ENCODE measurements at regions not wholly inside any gene's neighbourhood (a gene's known extent, or its start where the extent isn't known, plus 50 kb on each side); places are given as distances from the start of the nearest gene placed in this dataset.
A peak's percentile ranks its signal among the peaks of the same experiment; 100 is the strongest.

DNA sequence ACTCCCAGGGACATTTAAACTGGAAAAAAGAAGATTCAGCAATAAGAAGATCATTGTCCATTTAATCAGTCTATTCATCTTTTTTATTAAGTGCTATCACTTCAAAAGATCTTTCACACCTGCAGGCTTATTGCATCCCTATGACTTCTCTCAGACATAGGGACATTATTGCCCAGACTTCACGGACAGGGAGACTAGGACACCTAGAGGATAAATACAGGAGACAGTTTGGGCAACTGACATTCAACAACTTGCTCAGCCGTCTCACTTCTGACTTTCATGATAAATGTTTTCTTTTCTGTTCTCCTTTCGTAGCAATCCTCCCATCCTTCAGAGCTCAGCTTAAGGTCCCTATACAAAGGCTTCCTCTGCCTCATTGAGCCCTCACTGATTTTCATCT, 84.3 kb downstream of the TMEM30B start:
- DNase-seq = no peak
- ATAC-seq (ENCODE audit: poor library complexity) = no peak
- intact Hi-C loops (cut with DNase I) = no loop called here

DNA sequence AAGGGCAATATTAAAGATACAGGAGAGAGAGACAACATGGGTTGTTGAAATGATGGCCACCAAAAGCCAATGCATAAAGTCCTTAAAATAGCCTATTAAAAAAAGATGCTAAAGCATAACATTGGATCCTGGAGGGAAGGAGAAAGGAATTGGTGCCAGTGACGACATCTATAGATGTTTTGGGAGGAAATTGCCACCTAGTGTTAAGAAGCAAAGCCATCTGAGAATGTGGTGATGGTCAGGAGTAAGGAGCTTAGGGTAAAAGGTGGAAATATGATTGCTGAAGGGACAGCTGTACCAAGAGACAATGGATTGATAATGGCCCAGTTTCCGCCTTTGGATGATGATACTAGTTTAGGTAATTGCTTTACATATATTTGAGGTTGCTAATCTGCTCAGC, 85.1 kb downstream of the TMEM30B start:
- intact Hi-C loops (cut with DNase I) = no loop called here
- DNase-seq (no peak), ATAC-seq (ENCODE audit: poor library complexity) (no peak)

DNA sequence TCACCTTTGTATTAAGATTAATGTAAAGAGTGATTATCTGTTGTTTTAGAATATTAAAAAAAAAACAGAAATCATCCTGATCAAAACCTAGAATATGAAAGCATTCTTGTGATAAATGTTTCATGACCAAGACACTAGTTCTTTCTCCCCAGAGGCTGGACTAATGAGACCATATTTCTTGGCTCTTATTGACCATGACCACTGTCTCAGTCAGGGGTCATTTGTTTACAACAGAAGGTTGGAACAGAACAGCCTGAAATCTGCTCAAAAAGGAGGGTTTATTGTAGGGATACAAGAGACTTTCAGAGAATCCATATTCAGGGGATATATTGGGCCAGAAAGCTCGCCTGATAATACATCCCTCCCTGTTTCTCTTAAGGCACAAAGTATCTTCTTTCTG, 87.7 kb downstream of the TMEM30B start:
- intact Hi-C loops (cut with DNase I) = no loop called here

DNA sequence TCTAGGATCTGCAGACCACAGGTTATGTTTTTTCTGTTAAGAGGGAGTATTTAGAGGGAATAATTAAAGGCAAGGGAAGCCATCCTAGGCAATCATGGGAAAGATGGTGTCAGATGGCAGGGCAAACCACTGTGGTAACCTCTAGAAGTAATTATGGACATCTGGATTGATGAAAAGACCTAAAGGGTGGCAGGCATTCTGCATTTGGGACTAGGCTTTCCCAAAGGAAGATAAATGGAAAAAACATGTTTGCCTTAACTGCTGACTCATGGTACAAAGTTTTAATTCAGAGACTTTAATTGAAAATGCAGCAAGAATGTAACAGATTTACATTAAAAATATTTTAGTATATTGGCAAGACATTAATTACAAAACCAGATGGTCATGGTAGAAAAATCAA, 88.1 kb downstream of the TMEM30B start:
- intact Hi-C loops (cut with DNase I) = no loop called here
- DNase-seq (no peak), ATAC-seq (ENCODE audit: poor library complexity) (no peak)

More for the DNA sequence above, 87.7 kb downstream of the TMEM30B start:
- no peak for ATAC-seq (ENCODE audit: poor library complexity)
- no peak for DNase-seq

DNA sequence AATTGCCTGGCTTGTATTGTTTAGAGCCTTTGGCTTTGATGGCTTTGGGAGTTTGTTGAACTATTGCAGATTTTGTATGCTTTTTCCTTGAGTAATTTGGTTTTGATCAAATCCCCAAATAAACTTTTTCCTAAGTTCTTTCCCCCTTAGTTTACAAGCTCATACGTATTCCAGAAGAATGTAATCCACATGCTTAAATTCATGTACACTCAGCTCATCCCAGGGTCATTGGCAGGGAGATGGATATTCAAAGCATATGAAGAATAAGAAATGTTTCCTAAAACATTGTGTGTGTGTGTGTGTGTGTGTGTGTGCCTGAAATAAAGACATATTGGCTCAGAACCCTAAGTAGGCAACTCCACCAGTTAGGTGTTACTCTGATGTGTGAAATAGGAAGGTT, 89.4 kb downstream of the TMEM30B start:
- DNase-seq (no peak), ATAC-seq (ENCODE audit: poor library complexity) (no peak)
- intact Hi-C loops (cut with DNase I) = no loop called here

DNA sequence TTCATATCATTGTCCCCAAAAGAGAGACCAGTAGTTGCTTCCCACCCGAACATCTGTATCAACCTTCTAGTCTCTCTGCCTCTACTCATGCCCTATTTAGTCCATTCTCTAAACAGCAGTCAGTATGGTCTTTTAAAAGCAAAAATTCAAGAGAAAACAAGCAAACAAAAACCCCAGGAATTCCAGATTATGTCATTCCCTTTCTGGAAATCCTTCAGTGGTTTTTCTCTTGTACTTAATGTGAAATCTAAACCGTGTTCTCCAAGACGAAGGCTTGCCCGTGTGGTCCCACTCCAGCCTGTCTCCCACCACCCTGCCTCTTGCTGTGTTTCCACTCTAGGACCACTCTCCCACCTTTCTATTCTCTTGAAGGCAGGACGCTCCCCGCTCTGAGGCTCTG, 90.8 kb downstream of the TMEM30B start:
- DNase-seq (no peak), ATAC-seq (ENCODE audit: poor library complexity) (no peak)
- intact Hi-C loops (cut with DNase I) = no loop called here

DNA sequence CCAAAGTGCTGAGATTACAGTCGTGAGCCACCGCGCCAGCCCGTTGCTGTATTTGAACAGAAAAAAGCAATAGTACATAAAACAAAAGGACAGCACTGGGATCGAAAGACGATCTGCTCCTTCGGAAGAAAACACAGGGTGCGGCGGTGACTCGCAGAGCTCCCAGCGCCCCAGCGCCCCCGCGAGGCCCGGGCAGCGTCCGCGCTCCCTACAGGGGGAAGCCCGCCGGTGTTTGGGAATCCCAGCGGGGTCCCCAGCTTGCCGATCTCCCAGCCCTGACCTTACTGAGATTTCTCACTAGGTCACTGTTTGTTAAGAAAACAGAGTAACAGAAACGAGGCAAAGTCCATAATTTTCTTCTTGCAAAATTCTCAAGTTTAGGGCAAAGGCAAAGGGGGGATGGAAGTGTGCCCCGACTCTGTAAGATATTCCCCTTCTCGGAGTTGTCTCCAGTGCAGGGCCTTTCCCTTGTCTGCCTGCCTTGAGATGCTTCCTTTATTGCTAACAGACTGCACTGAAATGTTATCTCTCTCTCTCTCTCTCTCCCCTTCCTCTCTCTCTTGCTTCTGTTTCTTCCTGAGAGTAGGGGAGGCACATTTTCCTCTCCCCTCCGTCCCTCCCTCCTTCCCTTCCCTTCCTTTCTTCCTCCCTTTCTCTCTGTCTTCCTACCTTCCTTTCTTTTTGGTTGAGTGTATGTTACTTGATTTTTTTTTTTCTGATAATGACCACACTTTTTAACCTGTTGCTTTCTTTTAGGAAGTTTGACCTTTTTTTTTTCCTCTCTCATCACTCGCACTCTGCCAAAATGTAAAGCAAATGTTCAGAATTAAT, 91.9 kb downstream of the TMEM30B start:
- DNase-seq (peak; percentile 68), ATAC-seq (ENCODE audit: poor library complexity) (peak; percentile 88)
- intact Hi-C loops (cut with DNase I) = no loop called here

DNA sequence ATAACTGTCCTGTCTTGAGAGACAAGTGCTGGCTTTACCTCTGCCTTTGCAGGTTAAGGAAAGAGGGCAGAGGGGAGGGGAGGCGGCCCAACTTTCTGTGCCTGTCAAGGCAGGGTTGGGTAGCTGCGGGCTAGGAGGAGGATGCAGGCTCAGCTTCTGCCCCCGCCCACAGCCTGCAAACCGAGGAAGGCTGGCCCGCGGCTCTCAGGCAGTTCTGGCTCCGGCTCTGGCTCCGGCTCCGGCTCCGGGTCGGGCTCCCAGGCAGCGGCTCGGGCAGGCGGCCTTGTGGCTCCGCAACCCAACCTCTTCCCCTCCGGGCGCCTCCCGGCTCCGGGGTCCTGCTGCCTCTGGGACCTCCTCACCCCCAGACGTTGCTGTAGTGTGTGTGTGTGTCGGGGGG, 92.9 kb downstream of the TMEM30B start:
- DNase-seq (peak; percentile 68), ATAC-seq (ENCODE audit: poor library complexity) (peak; percentile 84)
- intact Hi-C loops (cut with DNase I) = no loop called here

DNA sequence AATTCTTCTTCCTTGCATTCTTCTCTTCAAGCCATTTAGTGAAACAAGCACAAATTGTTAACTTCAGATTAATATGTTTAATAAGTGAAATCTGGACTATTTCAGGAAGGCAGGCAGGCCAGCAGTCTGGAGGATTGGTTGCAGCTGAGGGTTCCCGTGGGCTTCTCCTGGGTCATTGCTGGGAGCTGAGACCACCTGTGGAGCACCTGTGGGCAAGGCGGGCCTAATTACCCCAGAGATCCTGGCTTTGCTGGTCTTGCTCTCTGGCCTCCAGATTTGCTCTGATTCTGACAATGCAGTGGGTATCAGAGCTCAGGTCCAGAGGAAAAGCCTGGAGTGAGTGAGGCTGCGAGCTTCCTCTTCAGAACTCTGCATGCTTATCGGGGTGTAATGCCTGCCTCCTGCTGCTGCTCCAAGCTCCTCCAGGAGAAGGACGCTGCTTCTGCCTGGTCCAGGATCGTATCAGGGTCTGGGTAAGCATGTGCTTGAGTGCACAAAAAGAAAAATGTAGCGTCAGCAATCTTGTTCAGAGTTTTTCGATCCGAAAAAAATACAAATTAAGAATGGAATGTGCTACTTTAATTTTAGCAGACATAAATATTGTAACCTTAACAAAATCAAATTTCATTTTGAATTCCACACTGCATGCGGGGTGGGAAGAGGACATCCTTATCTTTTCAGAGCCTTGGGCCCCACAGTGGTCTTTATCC, 93.8 kb downstream of the TMEM30B start:
- no peak for DNase-seq
- ATAC-seq (ENCODE audit: poor library complexity) = peak; percentile 45
- intact Hi-C loops (cut with DNase I) = no loop called here

DNA sequence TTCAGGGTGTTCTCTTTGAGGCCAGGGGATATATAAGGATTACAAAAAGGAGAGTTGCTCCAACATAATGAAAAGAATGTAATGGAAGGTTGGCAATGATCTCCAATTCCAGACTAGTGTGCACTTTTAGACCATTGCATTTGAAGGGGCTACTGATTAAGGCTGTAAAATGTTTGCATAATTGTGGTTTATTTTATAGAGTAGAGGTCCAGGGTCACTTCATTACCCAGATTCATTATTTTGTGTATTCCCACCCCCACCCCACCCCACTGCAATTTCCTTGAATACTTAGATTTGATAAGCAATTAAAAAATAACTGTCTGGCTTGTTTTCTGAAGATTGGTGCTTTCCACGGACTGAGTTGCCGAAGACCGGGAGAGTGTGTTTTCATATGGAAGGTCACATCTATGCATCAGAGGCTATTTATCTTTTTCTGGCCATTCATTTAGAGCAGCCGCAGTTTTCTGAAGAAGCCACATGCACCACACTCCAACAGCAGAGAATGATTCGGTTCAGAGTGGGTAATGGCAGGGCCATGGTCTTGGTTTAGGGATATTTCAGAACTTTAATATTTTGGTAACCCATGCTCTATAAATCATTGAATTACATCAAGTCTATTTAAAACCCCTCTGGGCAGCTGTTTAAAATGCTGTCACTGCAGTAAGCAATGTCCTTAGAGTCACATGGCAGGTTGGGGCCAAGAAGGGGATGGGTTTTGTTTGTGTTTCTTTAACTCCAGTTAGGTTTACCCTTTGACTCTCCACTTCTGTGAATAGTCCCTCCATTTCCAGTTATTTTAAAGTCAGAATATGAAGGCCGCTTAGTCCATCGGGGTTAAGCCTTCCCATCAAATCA, 94.6 kb downstream of the TMEM30B start:
- intact Hi-C loops (cut with DNase I) = no loop called here
- ATAC-seq (ENCODE audit: poor library complexity) (no peak), DNase-seq (no peak)

DNA sequence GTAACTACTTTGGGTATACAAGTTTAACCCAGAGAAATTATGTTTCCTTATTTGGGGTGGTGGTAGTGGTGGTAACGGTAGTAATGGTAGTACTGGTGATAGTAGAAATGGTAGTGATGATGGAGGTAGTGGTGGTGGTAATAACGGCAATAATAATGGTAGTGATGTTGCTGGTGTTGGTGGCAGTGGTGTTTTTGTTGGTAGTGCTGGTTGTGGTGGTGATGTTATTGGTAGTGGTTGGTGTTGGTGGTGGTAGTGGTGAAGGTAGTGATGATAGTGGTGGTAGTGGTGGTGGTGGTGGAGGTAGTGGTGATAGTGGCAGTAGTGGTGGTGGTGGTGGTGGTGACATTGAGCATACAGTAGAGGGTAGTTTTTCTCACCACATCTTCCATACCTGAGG, 95.6 kb downstream of the TMEM30B start:
- intact Hi-C loops (cut with DNase I) = no loop called here
- ATAC-seq (ENCODE audit: poor library complexity) (no peak), DNase-seq (no peak)

DNA sequence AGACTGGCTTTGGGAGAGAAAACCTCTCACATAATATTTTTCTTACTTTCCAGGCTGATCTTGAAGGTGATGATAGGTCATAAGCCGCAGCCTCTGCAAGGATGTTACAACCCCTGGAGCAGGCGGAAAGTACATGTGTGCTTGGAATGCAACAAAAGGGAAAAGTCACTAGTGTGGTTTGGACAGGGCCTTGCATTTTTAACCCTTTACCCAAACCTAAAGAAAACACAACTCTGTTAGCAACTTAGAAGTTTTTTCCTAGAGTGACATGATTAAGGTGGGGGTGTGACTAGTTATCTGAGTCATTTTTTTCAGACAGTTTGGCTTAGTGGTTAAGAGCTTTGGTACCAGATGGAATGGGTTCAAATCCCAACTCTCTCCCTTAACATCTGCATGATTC, 97.0 kb downstream of the TMEM30B start:
- ATAC-seq (ENCODE audit: poor library complexity) (no peak), DNase-seq (no peak)
- intact Hi-C loops (cut with DNase I) = no loop called here

DNA sequence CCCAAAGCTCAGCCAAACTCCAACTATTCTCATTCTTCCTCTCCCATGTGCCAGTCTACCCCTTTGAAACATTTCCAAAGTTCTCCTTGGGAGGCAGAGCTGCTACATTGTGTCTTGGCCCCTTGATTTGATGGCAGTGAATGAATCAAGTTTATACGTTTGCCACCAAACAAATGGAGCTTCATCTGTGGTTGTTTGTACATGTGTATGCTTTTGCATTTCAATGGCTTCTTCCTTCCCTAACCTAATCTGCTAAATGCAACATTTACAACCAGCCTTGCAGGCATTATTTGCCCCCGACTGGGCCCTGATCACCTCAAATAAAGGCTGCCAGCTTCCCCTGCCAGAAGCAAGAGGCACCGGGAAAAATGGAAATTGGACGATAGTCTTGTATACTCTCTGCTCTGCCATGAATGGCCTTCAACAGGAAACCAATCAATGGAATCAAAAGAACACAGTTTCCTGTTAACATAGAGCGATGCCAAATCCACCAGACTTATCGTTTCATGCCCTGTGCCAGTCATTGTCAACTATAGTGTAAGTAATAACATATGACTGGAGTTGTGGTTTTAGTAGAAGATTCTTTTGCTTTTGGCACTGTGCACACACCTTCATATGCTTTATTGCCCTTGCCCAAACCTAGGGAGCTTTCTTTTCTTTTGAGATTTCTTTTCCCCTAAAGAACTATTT, 97.8 kb downstream of the TMEM30B start:
- no peak for ATAC-seq (ENCODE audit: poor library complexity)
- intact Hi-C loops (cut with DNase I) = no loop called here
- no peak for DNase-seq

DNA sequence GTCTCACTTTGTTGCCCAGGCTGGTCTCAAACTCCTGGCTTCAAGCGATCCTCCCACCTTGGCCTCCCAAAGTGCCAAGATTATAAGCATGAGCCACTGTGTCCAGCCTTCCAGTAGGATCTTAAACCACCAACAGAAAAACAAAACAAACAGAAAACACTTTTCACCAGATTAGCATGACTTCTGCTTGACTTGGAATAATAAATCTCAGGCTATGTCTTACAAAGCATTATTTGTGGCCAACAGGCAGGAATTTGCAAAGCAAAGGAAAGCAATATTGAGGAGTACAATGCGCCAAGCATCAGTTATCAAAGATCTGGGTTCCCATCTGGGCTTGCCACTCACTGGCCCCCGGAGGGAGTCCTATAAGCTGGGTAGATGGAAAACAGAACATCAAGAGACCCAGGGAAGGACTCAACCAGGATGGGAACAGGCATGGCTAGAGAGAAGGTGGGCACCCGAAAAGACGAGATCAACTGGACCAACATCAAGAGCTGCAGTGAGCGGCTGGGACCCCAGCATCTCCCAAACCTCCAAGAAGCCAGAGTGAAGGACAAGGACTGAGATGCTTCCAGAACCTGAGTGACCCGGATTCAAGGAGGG, 101.2 kb downstream of the TMEM30B start:
- DNase-seq (no peak), ATAC-seq (ENCODE audit: poor library complexity) (no peak)
- intact Hi-C loops (cut with DNase I) = no loop called here

DNA sequence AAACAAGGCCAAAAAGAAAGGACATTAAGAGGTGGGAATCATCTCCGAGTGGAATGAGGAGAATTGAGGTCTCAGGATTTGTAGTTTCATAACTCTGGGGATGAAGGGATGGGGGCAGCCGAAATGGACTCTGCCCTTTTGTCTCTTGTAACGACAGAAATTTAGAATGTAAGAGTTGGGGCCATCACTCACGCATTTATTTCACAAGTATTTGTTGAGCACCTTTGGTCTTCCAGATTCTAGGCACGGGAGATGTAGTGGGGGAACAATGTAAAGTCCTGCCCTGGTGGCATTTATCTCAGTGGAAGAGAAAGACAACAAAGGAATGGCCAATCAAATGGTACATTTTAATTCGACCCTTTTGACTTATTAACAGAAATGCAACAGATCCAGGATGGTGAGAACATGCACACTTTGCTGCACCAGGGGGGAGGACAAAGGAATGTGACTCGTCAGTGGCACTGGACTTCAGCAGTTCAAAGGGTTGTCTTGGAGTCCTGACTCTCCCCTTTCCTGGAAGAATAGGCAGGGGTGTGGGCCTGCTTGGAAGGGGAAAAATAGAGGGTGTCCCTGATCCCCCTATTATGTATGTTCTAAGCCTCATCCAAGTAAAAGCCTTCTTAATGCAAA, 102.0 kb downstream of the TMEM30B start:
- no peak for DNase-seq
- intact Hi-C loops (cut with DNase I) = no loop called here
- no peak for ATAC-seq (ENCODE audit: poor library complexity)

DNA sequence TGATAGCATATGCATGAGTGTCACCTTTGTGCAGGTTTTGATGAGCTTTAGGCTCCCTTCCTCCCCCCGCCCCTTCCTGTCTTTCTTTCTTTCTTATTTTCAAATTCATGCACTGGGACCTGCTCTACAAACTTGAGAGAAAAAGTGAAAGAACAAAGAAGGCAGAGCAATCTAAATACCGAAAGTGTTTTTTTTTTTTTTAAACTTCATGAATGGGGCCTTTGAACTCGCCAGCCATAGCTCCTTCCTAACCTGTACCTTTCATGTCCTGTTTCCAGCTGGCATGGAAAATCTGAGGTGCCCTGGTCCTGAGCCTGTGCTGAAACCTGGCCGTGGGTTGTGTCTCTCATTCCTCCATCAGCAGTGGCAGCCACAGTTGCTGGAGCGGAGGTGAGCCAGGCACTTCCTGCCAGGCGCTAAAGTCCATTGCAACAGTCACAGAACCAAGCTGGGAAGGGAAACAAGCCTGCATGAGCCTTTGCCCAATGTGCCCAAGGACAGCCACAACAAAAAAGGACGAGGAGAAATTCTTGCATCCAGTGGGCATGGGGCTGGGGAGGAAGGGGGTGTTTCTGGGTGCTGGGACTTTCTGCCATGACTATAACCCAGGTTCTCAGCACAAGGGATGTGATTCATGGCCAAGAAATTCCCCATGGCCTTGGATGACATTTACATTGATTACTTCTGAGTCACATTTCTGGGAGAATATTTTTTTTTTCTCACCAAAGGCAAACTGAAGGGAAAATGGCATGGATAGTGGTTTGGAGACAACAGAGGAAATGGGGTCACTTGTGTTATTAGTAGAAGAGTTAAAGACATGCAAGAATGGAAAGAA, 102.7 kb downstream of the TMEM30B start:
- no peak for DNase-seq
- ATAC-seq (ENCODE audit: poor library complexity) = no peak
- intact Hi-C loops (cut with DNase I) = no loop called here
